Tibial nerve (tissue), 4 donors: ENCODE measurements at regions not wholly inside any gene's neighbourhood (a gene's known extent, or its start where the extent isn't known, plus 50 kb on each side); places are given as distances from the start of the nearest gene placed in this dataset.

Experiments
- CTCF ChIP-seq, 5 experiments: fragments of 200-600 bp in 3 of 5; fragments of 450-650 bp in 2 of 5; sonication (generic) in 3 of 5; IDR thresholded peaks; one replicate each; pipeline ENCODE4 v1.5.1; 2016 to 2019; ENCODE audit warnings: antibody characterized with exemption in 5 of 5, mild to moderate bottlenecking in 3 of 5, moderate library complexity in 2 of 5
- EP300 ChIP-seq, 2 donors: sonication (generic); formaldehyde crosslinking; IDR thresholded peaks; one replicate each; pipeline ENCODE4 v1.6.1; 2017; ENCODE audit warnings: antibody characterized with exemption in 2 of 2, mild to moderate bottlenecking in 1 of 2

DNA sequence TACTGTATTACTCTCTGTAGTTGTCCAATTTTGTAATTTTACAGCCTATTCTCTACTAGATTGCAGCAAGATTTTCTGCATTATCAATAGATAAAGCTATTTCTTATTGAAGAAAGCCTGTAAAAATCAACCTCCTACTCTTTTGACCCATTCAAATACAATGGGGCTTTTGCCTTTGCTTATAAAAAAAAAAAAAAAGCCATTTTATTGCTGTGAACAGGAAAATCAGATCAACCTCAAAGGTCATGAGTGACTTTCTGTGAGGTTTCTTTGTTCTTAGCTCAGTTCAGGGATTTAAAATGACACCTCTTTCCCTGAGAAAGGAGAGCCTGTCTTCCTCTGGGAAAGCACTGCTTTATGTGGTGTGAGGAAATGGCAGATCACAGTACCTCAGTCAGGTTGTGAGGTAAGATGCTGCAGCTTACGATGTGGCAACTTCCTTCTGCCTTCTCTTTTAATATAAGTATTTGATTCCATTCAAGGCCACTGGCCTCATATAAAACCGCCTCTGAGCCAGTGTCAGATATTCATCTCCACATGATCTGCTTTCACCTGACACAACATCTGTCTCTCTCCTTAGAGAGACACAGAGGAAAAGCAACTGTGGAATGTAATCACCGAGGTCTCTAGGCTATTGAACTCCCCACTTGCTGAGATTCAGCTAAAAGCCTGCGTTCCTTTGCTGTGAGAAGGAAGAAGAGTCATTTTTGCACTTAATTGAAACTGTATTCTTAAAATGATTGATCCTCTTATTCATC lies 161.5 kb upstream of the MB21D2 start:
- TF ChIP-seq CTCF (IDR thresholded peaks at IDR 0.05) (no peak), EP300 (IDR thresholded peaks at IDR 0.05) (no peak)
